ENCODE measurements at regions not wholly inside any gene's neighbourhood (a gene's known extent, or its start where the extent isn't known, plus 50 kb on each side); places are given as distances from the start of the nearest gene placed in this dataset.
"Not testable (repeated sequence)": the region's sequence is repeated elsewhere in the genome, so short reads cannot be mapped to it uniquely, and the experiment has no call there.

- Histone ChIP-seq H3K36me3 (ENCODE audit: control insufficient read depth in 1 of 2, insufficient read depth in 2 of 2, low read length in 2 of 2) (no peaks in the 10 kb centered on the region), H3K4me3 (ENCODE audit: low read depth in 1 of 2, low read length in 2 of 2) (no peak overlapping the region), H3K9me3 (ENCODE audit: control insufficient read depth in 1 of 2, low read length in 2 of 2) (peaks cover 0 to 9% of the 10 kb centered on the region in 2 donors), H3K9ac (ENCODE audit: low read depth in 1 of 2, low read length in 2 of 2) (no peak overlapping the region), H3K27ac (ENCODE audit: low read depth, low read length) (no peak overlapping the region), H3K27me3 (ENCODE audit: control insufficient read depth in 1 of 2, insufficient read depth in 2 of 2, low read length in 2 of 2) (no peaks in the 10 kb centered on the region), H3K4me1 (ENCODE audit: control insufficient read depth in 1 of 2, insufficient read depth in 2 of 2, low read length in 2 of 2) (no peaks in the 10 kb centered on the region)
These were observed 106.2 kb downstream of the CCNG2 start for GRCh38 chr4:77263247-77263646.

DNA sequence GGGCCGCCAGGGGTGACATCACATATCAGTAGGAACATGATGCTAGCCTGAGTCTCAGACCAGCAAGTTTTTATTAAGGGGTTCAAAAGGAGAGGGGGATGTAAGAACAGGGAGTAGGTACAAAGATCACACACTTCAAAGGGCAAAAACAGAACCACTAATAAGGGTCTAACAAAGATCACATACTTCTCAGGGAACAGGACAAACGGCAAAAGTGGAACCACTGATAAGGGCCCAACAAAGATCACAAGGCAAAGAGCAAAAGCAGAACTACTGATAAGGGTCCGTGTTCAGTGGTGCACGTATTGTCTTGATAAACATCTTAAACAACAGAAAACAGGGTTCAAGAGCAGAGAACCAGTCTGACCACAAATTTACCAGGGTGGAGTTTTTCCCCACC lies 107.0 kb downstream of the CCNG2 start:
- not testable (repeated sequence) for H3K36me3 ChIP-seq (ENCODE audit: control insufficient read depth in 1 of 2, insufficient read depth in 2 of 2, low read length in 2 of 2); H3K4me3 ChIP-seq (ENCODE audit: low read depth in 1 of 2, low read length in 2 of 2); H3K27me3 ChIP-seq (ENCODE audit: control insufficient read depth in 1 of 2, insufficient read depth in 2 of 2, low read length in 2 of 2)

GRCh38 chr4:77264826-77265225 lies 107.8 kb downstream of the CCNG2 start:
- Histone ChIP-seq H3K27ac (ENCODE audit: low read depth, low read length) (no peak overlapping the region), H3K36me3 (ENCODE audit: control insufficient read depth in 1 of 2, insufficient read depth in 2 of 2, low read length in 2 of 2) (no peaks in the 10 kb centered on the region)

More for the DNA sequence above, 107.0 kb downstream of the CCNG2 start:
- not testable (repeated sequence) for H3K9me3 ChIP-seq (ENCODE audit: control insufficient read depth in 1 of 2, low read length in 2 of 2); H3K4me1 ChIP-seq (ENCODE audit: control insufficient read depth in 1 of 2, insufficient read depth in 2 of 2, low read length in 2 of 2); H3K9ac ChIP-seq (ENCODE audit: low read depth in 1 of 2, low read length in 2 of 2); H3K27ac ChIP-seq (ENCODE audit: low read depth, low read length)

GRCh38 chr4:77268108-77268507 lies 111.1 kb downstream of the CCNG2 start:
- H3K9ac ChIP-seq (ENCODE audit: low read depth in 1 of 2, low read length in 2 of 2), result no peak overlapping the region
- H3K4me3 ChIP-seq (ENCODE audit: low read depth in 1 of 2, low read length in 2 of 2), result no peak overlapping the region
- no peaks in the 10 kb centered on the region for H3K4me1 ChIP-seq (ENCODE audit: control insufficient read depth in 1 of 2, insufficient read depth in 2 of 2, low read length in 2 of 2)
- no peaks in the 10 kb centered on the region for H3K27me3 ChIP-seq (ENCODE audit: control insufficient read depth in 1 of 2, insufficient read depth in 2 of 2, low read length in 2 of 2)
- H3K9me3 ChIP-seq (ENCODE audit: control insufficient read depth in 1 of 2, low read length in 2 of 2), result peaks cover 0 to 9% of the 10 kb centered on the region in 2 donors
- no peaks in the 10 kb centered on the region for H3K36me3 ChIP-seq (ENCODE audit: control insufficient read depth in 1 of 2, insufficient read depth in 2 of 2, low read length in 2 of 2)
- H3K27ac ChIP-seq (ENCODE audit: low read depth, low read length), result no peak overlapping the region

More at GRCh38 chr4:77264826-77265225, 107.8 kb downstream of the CCNG2 start:
- Histone ChIP-seq H3K9ac (ENCODE audit: low read depth in 1 of 2, low read length in 2 of 2) (no peak overlapping the region), H3K9me3 (ENCODE audit: control insufficient read depth in 1 of 2, low read length in 2 of 2) (peaks cover 0 to 9% of the 10 kb centered on the region in 2 donors), H3K4me1 (ENCODE audit: control insufficient read depth in 1 of 2, insufficient read depth in 2 of 2, low read length in 2 of 2) (no peaks in the 10 kb centered on the region), H3K27me3 (ENCODE audit: control insufficient read depth in 1 of 2, insufficient read depth in 2 of 2, low read length in 2 of 2) (no peaks in the 10 kb centered on the region), H3K4me3 (ENCODE audit: low read depth in 1 of 2, low read length in 2 of 2) (no peak overlapping the region)

DNA sequence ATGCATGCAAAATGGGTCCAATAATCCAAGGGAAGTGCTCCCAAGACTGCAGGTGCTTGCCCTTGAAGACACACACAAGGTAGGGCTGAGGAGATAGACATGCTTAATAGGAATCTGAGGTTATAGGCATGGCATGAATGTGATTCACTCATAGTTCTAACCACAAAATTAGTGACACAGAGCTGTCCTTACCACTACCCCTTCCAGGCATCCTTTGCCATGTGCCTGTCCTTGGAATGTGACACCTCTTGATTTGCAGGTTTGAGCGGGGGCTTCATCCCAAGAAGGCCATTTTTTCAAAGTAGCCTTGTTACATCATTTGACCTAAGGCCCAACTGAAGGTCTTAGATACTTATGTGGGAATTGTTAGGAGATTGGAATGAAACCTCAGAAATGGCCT lies 112.5 kb downstream of the CCNG2 start:
- no peaks in the 10 kb centered on the region for H3K36me3 ChIP-seq (ENCODE audit: control insufficient read depth in 1 of 2, insufficient read depth in 2 of 2, low read length in 2 of 2)
- H3K4me3 ChIP-seq (ENCODE audit: low read depth in 1 of 2, low read length in 2 of 2), result no peak overlapping the region
- no peaks in the 10 kb centered on the region for H3K27me3 ChIP-seq (ENCODE audit: control insufficient read depth in 1 of 2, insufficient read depth in 2 of 2, low read length in 2 of 2)
- H3K27ac ChIP-seq (ENCODE audit: low read depth, low read length), result no peak overlapping the region
- H3K4me1 ChIP-seq (ENCODE audit: control insufficient read depth in 1 of 2, insufficient read depth in 2 of 2, low read length in 2 of 2), result no peaks in the 10 kb centered on the region
- H3K9ac ChIP-seq (ENCODE audit: low read depth in 1 of 2, low read length in 2 of 2), result no peak overlapping the region
- peaks cover 0 to 9% of the 10 kb centered on the region in 2 donors for H3K9me3 ChIP-seq (ENCODE audit: control insufficient read depth in 1 of 2, low read length in 2 of 2)

- no peaks in the 10 kb centered on the region for H3K4me1 ChIP-seq (ENCODE audit: control insufficient read depth in 1 of 2, insufficient read depth in 2 of 2, low read length in 2 of 2)
- H3K4me3 ChIP-seq (ENCODE audit: low read depth in 1 of 2, low read length in 2 of 2), result no peak overlapping the region
- H3K27ac ChIP-seq (ENCODE audit: low read depth, low read length), result no peak overlapping the region
- H3K9ac ChIP-seq (ENCODE audit: low read depth in 1 of 2, low read length in 2 of 2), result no peak overlapping the region
- H3K36me3 ChIP-seq (ENCODE audit: control insufficient read depth in 1 of 2, insufficient read depth in 2 of 2, low read length in 2 of 2), result no peaks in the 10 kb centered on the region
- H3K9me3 ChIP-seq (ENCODE audit: control insufficient read depth in 1 of 2, low read length in 2 of 2), result no peaks in the 10 kb centered on the region
- H3K27me3 ChIP-seq (ENCODE audit: control insufficient read depth in 1 of 2, insufficient read depth in 2 of 2, low read length in 2 of 2), result no peaks in the 10 kb centered on the region
These were observed 116.4 kb downstream of the CCNG2 start for GRCh38 chr4:77273412-77273811.

DNA sequence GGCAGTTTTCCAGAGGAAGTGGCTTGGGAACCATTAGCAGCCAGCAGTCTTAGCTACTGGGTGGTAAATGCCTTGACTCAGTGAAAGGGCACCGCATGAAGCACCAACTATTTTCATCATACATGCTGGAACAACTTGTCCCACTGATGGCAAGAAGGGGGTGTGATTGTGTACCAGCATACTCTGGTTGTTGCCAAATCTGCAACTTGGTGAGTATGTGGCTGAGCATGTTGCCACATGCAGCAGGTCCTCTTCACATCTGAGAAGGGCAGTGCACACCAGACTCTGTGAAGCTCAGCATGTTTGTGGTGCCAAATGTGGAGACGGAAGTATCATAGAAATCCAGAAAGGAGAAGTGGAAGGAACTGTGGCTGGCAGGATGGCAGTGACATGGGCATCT lies 122.1 kb downstream of the CCNG2 start:
- not testable (repeated sequence) for H3K36me3 ChIP-seq (ENCODE audit: control insufficient read depth in 1 of 2, insufficient read depth in 2 of 2, low read length in 2 of 2); H3K4me1 ChIP-seq (ENCODE audit: control insufficient read depth in 1 of 2, insufficient read depth in 2 of 2, low read length in 2 of 2); H3K9me3 ChIP-seq (ENCODE audit: control insufficient read depth in 1 of 2, low read length in 2 of 2); H3K27ac ChIP-seq (ENCODE audit: low read depth, low read length); H3K4me3 ChIP-seq (ENCODE audit: low read depth in 1 of 2, low read length in 2 of 2); H3K27me3 ChIP-seq (ENCODE audit: control insufficient read depth in 1 of 2, insufficient read depth in 2 of 2, low read length in 2 of 2); H3K9ac ChIP-seq (ENCODE audit: low read depth in 1 of 2, low read length in 2 of 2)

DNA sequence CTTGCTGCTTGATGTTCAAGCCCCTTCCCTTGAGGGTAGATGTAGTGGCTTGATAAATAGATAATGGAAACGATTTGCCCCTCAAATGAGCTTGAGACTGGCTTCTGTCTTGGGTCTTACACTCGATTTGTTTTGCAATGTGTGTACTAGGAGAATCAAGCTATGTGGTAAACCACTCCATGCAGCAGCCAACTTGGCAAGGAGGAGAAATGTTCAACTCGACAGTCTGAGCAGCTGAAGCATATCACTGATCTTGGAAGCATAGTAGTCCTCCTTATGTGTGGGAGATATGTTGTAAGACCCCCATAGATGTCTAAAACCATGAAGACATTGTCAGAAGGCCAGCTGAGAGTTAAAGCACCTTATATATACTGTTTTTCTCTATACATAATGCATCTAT lies 125.3 kb downstream of the CCNG2 start:
- no peaks in the 10 kb centered on the region for H3K4me1 ChIP-seq (ENCODE audit: control insufficient read depth in 1 of 2, insufficient read depth in 2 of 2, low read length in 2 of 2)
- no peak overlapping the region for H3K4me3 ChIP-seq (ENCODE audit: low read depth in 1 of 2, low read length in 2 of 2)
- no peaks in the 10 kb centered on the region for H3K9me3 ChIP-seq (ENCODE audit: control insufficient read depth in 1 of 2, low read length in 2 of 2)
- no peak overlapping the region for H3K27ac ChIP-seq (ENCODE audit: low read depth, low read length)
- no peaks in the 10 kb centered on the region for H3K36me3 ChIP-seq (ENCODE audit: control insufficient read depth in 1 of 2, insufficient read depth in 2 of 2, low read length in 2 of 2)
- H3K27me3 ChIP-seq (ENCODE audit: control insufficient read depth in 1 of 2, insufficient read depth in 2 of 2, low read length in 2 of 2), result no peaks in the 10 kb centered on the region
- no peak overlapping the region for H3K9ac ChIP-seq (ENCODE audit: low read depth in 1 of 2, low read length in 2 of 2)

GRCh38 chr4:77284036-77284435 lies 127.0 kb downstream of the CCNG2 start:
- H3K4me1 ChIP-seq (ENCODE audit: control insufficient read depth in 1 of 2, insufficient read depth in 2 of 2, low read length in 2 of 2), result no peaks in the 10 kb centered on the region
- H3K36me3 ChIP-seq (ENCODE audit: control insufficient read depth in 1 of 2, insufficient read depth in 2 of 2, low read length in 2 of 2), result no peaks in the 10 kb centered on the region
- H3K9ac ChIP-seq (ENCODE audit: low read depth in 1 of 2, low read length in 2 of 2), result no peak overlapping the region
- H3K9me3 ChIP-seq (ENCODE audit: control insufficient read depth in 1 of 2, low read length in 2 of 2), result no peaks in the 10 kb centered on the region
- H3K27ac ChIP-seq (ENCODE audit: low read depth, low read length), result no peak overlapping the region
- H3K27me3 ChIP-seq (ENCODE audit: control insufficient read depth in 1 of 2, insufficient read depth in 2 of 2, low read length in 2 of 2), result no peaks in the 10 kb centered on the region
- H3K4me3 ChIP-seq (ENCODE audit: low read depth in 1 of 2, low read length in 2 of 2), result no peak overlapping the region

- Histone ChIP-seq H3K27ac (ENCODE audit: low read depth, low read length) (no peak overlapping the region), H3K36me3 (ENCODE audit: control insufficient read depth in 1 of 2, insufficient read depth in 2 of 2, low read length in 2 of 2) (no peaks in the 10 kb centered on the region)
These were observed 129.9 kb downstream of the CCNG2 start for GRCh38 chr4:77286906-77287305.

GRCh38 chr4:77293426-77293825 lies 136.4 kb downstream of the CCNG2 start:
- H3K36me3 ChIP-seq (ENCODE audit: control insufficient read depth in 1 of 2, insufficient read depth in 2 of 2, low read length in 2 of 2), result no peaks in the 10 kb centered on the region
- H3K27me3 ChIP-seq (ENCODE audit: control insufficient read depth in 1 of 2, insufficient read depth in 2 of 2, low read length in 2 of 2), result no peaks in the 10 kb centered on the region
- H3K27ac ChIP-seq (ENCODE audit: low read depth, low read length), result no peak overlapping the region
- no peak overlapping the region for H3K9ac ChIP-seq (ENCODE audit: low read depth in 1 of 2, low read length in 2 of 2)
- no peaks in the 10 kb centered on the region for H3K4me1 ChIP-seq (ENCODE audit: control insufficient read depth in 1 of 2, insufficient read depth in 2 of 2, low read length in 2 of 2)
- H3K9me3 ChIP-seq (ENCODE audit: control insufficient read depth in 1 of 2, low read length in 2 of 2), result no peaks in the 10 kb centered on the region
- no peak overlapping the region for H3K4me3 ChIP-seq (ENCODE audit: low read depth in 1 of 2, low read length in 2 of 2)

More at GRCh38 chr4:77286906-77287305, 129.9 kb downstream of the CCNG2 start:
- H3K9ac ChIP-seq (ENCODE audit: low read depth in 1 of 2, low read length in 2 of 2), result no peak overlapping the region
- H3K4me1 ChIP-seq (ENCODE audit: control insufficient read depth in 1 of 2, insufficient read depth in 2 of 2, low read length in 2 of 2), result no peaks in the 10 kb centered on the region
- H3K9me3 ChIP-seq (ENCODE audit: control insufficient read depth in 1 of 2, low read length in 2 of 2), result no peaks in the 10 kb centered on the region
- no peak overlapping the region for H3K4me3 ChIP-seq (ENCODE audit: low read depth in 1 of 2, low read length in 2 of 2)
- no peaks in the 10 kb centered on the region for H3K27me3 ChIP-seq (ENCODE audit: control insufficient read depth in 1 of 2, insufficient read depth in 2 of 2, low read length in 2 of 2)

Data from duodenal mucosa (tissue), 2 donors.